Choroid plexus epithelial cell (primary cell): ENCODE measurements at regions not wholly inside any gene's neighbourhood (a gene's known extent, or its start where the extent isn't known, plus 50 kb on each side); places are given as distances from the start of the nearest gene placed in this dataset.
A peak's percentile ranks its signal among the peaks of the same experiment; 100 is the strongest.

Source experiments
- DNase-seq: peaks from one replicate; pipeline ENCODE4 v3.0.0-alpha.2; 2010; ENCODE audit warnings: low read depth
- H3K4me3 ChIP-seq: 2 replicates; pipeline ENCODE4 v1.5.1; 2011; ENCODE audit warnings: low read depth, mild to moderate bottlenecking, control low read depth, low read length, moderate library complexity
- TF ChIP-seq, protein P1 (sequence below): conservative IDR thresholded peaks from 2 replicates; pipeline ENCODE4 v1.5.1; 2011; ENCODE audit warnings: low read depth, mild to moderate bottlenecking, control low read depth, inconsistent platforms, low read length, moderate library complexity

DNA sequence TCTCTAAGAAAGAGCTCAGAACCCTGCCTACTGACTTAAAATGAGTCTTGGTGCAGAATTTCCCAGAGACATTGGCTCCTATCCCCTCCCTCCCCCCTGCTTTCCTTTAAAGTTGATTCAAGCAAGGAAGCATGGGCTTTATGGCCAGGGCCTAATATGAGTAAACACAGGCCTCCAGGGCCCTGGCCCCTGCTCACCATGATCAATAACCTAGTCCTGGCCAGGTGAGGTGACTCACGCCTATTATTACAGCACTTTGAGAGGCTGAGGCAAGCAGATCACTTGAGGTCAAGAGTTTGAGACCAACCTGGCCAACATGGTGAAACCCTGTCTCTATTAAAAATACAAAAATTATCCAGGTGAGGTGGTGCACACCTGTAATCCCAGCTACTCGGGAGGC lies 165.1 kb upstream of the TMCC3 start:
- no peak overlapping the region for H3K4me3 ChIP-seq
- no peak for DNase-seq
- TF ChIP-seq, protein P1, sequence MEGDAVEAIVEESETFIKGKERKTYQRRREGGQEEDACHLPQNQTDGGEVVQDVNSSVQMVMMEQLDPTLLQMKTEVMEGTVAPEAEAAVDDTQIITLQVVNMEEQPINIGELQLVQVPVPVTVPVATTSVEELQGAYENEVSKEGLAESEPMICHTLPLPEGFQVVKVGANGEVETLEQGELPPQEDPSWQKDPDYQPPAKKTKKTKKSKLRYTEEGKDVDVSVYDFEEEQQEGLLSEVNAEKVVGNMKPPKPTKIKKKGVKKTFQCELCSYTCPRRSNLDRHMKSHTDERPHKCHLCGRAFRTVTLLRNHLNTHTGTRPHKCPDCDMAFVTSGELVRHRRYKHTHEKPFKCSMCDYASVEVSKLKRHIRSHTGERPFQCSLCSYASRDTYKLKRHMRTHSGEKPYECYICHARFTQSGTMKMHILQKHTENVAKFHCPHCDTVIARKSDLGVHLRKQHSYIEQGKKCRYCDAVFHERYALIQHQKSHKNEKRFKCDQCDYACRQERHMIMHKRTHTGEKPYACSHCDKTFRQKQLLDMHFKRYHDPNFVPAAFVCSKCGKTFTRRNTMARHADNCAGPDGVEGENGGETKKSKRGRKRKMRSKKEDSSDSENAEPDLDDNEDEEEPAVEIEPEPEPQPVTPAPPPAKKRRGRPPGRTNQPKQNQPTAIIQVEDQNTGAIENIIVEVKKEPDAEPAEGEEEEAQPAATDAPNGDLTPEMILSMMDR = no peak

DNA sequence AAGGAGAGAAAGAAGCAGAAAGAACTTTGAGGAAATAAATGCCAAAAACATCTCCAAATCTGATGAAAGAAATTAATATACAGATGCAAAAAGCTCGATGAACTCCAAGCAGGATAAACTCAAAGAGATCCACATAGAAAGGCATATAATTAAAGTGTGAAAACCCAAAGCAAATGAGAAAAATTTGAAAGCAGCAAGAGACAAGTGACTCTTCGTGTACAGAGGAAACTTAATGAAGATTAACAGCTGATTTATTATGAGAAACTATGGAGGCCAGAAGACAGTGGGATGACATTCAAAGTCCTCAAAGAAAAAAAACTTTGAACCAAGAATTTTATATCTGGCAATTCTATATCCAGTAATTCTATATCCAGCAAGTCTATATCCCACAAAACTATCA lies 163.0 kb upstream of the TMCC3 start:
- H3K4me3 ChIP-seq = no peak overlapping the region
- DNase-seq = peak; percentile 12
- TF ChIP-seq, protein P1 = no peak

DNA sequence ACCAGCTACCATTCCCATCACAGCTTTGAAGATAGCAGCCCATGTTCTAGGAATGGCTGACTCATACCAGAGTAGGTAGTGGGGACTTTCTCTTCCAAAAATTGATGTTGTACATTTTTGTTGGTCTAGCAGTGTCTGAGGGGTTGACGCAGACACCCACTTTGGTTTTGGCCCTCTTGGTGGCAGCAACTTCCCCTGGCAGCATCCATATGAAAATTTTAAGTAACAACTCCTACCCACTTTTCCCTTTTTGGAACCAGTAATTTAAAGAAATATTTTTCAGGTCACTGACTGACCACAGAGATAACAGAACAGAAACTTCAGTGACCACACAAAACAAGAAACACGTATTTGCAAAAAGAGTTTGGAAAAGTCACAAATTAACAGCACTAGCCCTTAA lies 162.0 kb upstream of the TMCC3 start:
- H3K4me3 ChIP-seq = no peak overlapping the region
- no peak for DNase-seq
- TF ChIP-seq, protein P1 = no peak

DNA sequence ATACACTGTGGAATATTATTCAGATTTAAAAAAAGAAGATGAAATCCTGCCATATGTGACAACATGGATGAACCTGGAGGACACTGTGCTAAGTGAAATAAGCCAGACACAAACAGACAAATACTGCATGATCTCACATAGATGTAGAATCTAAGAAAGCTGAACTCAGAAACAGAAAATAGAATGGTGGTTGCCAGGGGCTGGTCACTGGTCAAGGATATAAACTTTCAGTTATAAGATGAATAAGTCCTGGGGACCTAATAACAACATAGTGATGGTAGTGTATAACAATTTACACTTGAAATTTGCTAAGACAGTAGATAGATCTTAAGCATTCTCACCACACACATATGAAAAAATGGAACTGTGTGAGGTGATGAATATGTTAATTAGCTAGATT lies 161.3 kb upstream of the TMCC3 start:
- no peak for DNase-seq
- no peak overlapping the region for H3K4me3 ChIP-seq
- TF ChIP-seq, protein P1 = no peak

DNA sequence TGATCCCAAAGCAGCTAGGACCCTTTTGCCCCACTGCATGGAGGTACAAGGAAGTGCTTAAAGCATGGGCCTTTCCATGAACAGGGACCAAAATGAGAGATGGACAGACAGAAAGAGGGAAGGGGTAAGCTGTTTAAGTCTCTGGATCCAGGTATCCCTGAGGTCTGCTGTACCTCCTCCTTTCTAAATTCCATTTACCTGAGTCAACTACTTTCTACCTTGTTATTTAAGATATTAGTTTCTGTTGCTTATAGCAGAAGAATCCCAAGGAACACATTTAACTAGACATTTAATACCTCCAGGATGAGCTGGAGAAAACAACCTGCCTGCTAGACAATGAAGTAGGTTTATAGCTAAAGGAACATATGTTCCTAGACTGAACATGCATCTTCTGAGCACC lies 157.6 kb upstream of the TMCC3 start:
- DNase-seq = no peak
- H3K4me3 ChIP-seq = no peak overlapping the region
- TF ChIP-seq, protein P1 = no peak

DNA sequence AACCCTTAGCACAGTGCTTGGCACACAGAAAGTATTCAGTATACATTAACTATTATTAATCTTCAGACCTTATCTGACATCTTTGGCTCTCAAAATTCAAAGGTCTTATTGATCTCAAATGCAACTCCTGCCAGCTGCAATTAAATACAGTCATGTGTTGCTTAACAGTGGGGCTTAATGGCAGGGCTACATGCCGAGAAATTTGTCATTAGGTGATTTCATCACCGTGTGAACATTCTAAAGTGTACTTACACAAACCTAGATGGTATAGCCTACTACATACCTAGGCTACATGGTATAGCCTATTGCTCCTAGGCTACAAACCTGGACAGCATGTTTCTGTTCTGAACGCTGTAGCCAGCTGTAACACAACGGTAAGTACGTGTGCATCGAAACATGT lies 156.3 kb upstream of the TMCC3 start:
- no peak for DNase-seq
- TF ChIP-seq, protein P1 = no peak
- no peak overlapping the region for H3K4me3 ChIP-seq

DNA sequence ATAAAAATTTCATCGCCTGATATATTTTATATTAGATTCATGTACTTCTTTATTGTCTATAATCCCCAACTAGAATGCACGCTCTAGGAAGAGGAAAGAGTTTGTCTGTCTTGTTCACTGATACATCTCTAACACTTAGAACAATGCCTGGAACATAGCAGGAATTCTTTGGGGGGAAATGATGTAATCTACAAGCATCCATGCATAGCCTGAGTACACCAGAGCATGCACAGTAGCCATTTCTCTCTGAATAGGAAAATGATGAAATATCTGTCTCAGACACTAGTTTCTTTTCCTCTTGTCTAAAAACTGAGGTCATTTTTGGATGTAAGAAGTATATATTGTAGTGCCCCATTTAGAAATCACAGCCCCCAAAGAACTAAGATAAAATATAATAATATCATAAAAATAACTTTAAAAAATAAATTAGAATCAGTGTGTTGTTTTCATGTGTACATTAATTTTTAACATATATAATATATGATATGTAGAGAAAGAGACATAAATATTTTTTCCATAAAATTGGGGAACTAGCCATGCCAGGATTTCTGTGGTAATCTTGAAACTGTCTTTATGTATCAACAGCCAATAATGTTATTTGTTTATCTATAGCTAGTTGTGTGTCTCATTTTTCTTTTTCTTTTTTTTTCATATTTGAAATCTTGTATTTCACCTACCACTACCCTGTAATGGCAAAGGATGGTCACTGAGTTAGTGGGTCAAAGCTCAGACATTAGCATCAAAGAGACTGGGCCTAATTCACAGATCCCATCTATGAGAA lies 155.6 kb upstream of the TMCC3 start:
- peak; percentile 90 for DNase-seq
- no peak overlapping the region for H3K4me3 ChIP-seq
- TF ChIP-seq, protein P1 = no peak
